ENCODE measurements at regions not wholly inside any gene's neighbourhood (a gene's known extent, or its start where the extent isn't known, plus 50 kb on each side); places are given as distances from the start of the nearest gene placed in this dataset.

- Mint-ChIP-seq H3K4me3 (no peak overlapping the region), H3K36me3 (ENCODE audit: low read depth) (no peaks in the 10 kb centered on the region), H3K27me3 (peaks cover 2% of the 10 kb centered on the region), H3K27ac (no peak overlapping the region), H3K9me3 (peaks cover 1% of the 10 kb centered on the region), H3K4me1 (no peaks in the 10 kb centered on the region)
- DNase-seq (no peak), ATAC-seq (no peak)
These were observed 137.5 kb downstream of the FOXA2 start for GRCh38 chr20:22446613-22447446.

- Mint-ChIP-seq H3K4me1 (no peaks in the 10 kb centered on the region), H3K27ac (no peak overlapping the region), H3K27me3 (peaks cover 2% of the 10 kb centered on the region), H3K36me3 (ENCODE audit: low read depth) (no peaks in the 10 kb centered on the region), H3K4me3 (no peak overlapping the region), H3K9me3 (peaks cover 7% of the 10 kb centered on the region)
- ATAC-seq (no peak), DNase-seq (no peak)
These were observed 142.1 kb downstream of the FOXA2 start for GRCh38 chr20:22442318-22442717.

GRCh38 chr20:22438926-22439325, 145.4 kb downstream of the FOXA2 start:
- H3K9me3 Mint-ChIP-seq, result peaks cover 7% of the 10 kb centered on the region
- H3K4me3 Mint-ChIP-seq, result no peak overlapping the region

GRCh38 chr20:22438346-22438745, 146.0 kb downstream of the FOXA2 start:
- DNase-seq (no peak), ATAC-seq (no peak)
- H3K4me1 Mint-ChIP-seq, result no peaks in the 10 kb centered on the region
- no peak overlapping the region for H3K4me3 Mint-ChIP-seq
- H3K27me3 Mint-ChIP-seq, result no peaks in the 10 kb centered on the region
- no peaks in the 10 kb centered on the region for H3K36me3 Mint-ChIP-seq (ENCODE audit: low read depth)
- no peak overlapping the region for H3K27ac Mint-ChIP-seq
- H3K9me3 Mint-ChIP-seq, result peaks cover 7% of the 10 kb centered on the region

More at GRCh38 chr20:22438926-22439325, 145.4 kb downstream of the FOXA2 start:
- no peaks in the 10 kb centered on the region for H3K27me3 Mint-ChIP-seq
- H3K36me3 Mint-ChIP-seq (ENCODE audit: low read depth), result no peaks in the 10 kb centered on the region
- ATAC-seq, result no peak
- no peak for DNase-seq
- H3K4me1 Mint-ChIP-seq, result no peaks in the 10 kb centered on the region
- no peak overlapping the region for H3K27ac Mint-ChIP-seq

- Mint-ChIP-seq H3K36me3 (ENCODE audit: low read depth) (no peaks in the 10 kb centered on the region), H3K4me3 (no peak overlapping the region), H3K27me3 (no peaks in the 10 kb centered on the region), H3K4me1 (no peaks in the 10 kb centered on the region), H3K27ac (no peak overlapping the region), H3K9me3 (peaks cover 7% of the 10 kb centered on the region)
- ATAC-seq (no peak), DNase-seq (no peak)
These were observed 147.0 kb downstream of the FOXA2 start for GRCh38 chr20:22437354-22437753.

- Mint-ChIP-seq H3K27me3 (peaks cover 2% of the 10 kb centered on the region), H3K4me1 (no peaks in the 10 kb centered on the region), H3K27ac (no peak overlapping the region), H3K4me3 (no peak overlapping the region), H3K36me3 (ENCODE audit: low read depth) (no peaks in the 10 kb centered on the region), H3K9me3 (peaks cover 3% of the 10 kb centered on the region)
- ATAC-seq (no peak), DNase-seq (no peak)
These were observed 153.0 kb downstream of the FOXA2 start for GRCh38 chr20:22431419-22431818.

- Mint-ChIP-seq H3K9me3 (peaks cover 3% of the 10 kb centered on the region), H3K4me1 (no peaks in the 10 kb centered on the region), H3K27me3 (peaks cover 2% of the 10 kb centered on the region), H3K4me3 (no peak overlapping the region), H3K27ac (no peak overlapping the region), H3K36me3 (ENCODE audit: low read depth) (no peaks in the 10 kb centered on the region)
- ATAC-seq, result no peak
- DNase-seq, result no peak
These were observed 153.6 kb downstream of the FOXA2 start for GRCh38 chr20:22430746-22431168.

- DNase-seq (no peak), ATAC-seq (no peak)
- Mint-ChIP-seq H3K4me3 (no peak overlapping the region), H3K27ac (no peak overlapping the region), H3K27me3 (peaks cover 2% of the 10 kb centered on the region), H3K9me3 (peaks cover 3% of the 10 kb centered on the region), H3K4me1 (no peaks in the 10 kb centered on the region), H3K36me3 (ENCODE audit: low read depth) (no peaks in the 10 kb centered on the region)
These were observed 154.1 kb downstream of the FOXA2 start for GRCh38 chr20:22430154-22430745.

GRCh38 chr20:22429175-22430153, 154.9 kb downstream of the FOXA2 start:
- H3K9me3 Mint-ChIP-seq, result peaks cover 3% of the 10 kb centered on the region
- DNase-seq, result no peak
- H3K36me3 Mint-ChIP-seq (ENCODE audit: low read depth), result no peaks in the 10 kb centered on the region
- H3K27ac Mint-ChIP-seq, result no peak overlapping the region
- H3K4me1 Mint-ChIP-seq, result no peaks in the 10 kb centered on the region
- H3K27me3 Mint-ChIP-seq, result peaks cover 2% of the 10 kb centered on the region
- no peak for ATAC-seq
- H3K4me3 Mint-ChIP-seq, result no peak overlapping the region

GRCh38 chr20:22428051-22428450, 156.3 kb downstream of the FOXA2 start:
- Mint-ChIP-seq H3K27ac (no peak overlapping the region), H3K4me1 (no peaks in the 10 kb centered on the region), H3K27me3 (peaks cover 4% of the 10 kb centered on the region), H3K4me3 (no peak overlapping the region), H3K9me3 (peaks cover 3% of the 10 kb centered on the region), H3K36me3 (ENCODE audit: low read depth) (no peaks in the 10 kb centered on the region)
- DNase-seq, result no peak
- no peak for ATAC-seq

GRCh38 chr20:22426772-22427171, 157.6 kb downstream of the FOXA2 start:
- no peaks in the 10 kb centered on the region for H3K36me3 Mint-ChIP-seq (ENCODE audit: low read depth)
- H3K4me3 Mint-ChIP-seq, result no peak overlapping the region
- no peak for ATAC-seq
- no peaks in the 10 kb centered on the region for H3K4me1 Mint-ChIP-seq
- peaks cover 3% of the 10 kb centered on the region for H3K9me3 Mint-ChIP-seq
- peaks cover 4% of the 10 kb centered on the region for H3K27me3 Mint-ChIP-seq
- no peak overlapping the region for H3K27ac Mint-ChIP-seq
- no peak for DNase-seq

GRCh38 chr20:22425344-22426295, 158.8 kb downstream of the FOXA2 start:
- H3K27me3 Mint-ChIP-seq, result peaks cover 4% of the 10 kb centered on the region
- peaks cover 3% of the 10 kb centered on the region for H3K9me3 Mint-ChIP-seq
- no peaks in the 10 kb centered on the region for H3K4me1 Mint-ChIP-seq
- DNase-seq, result no peak
- ATAC-seq, result no peak
- no peak overlapping the region for H3K27ac Mint-ChIP-seq
- H3K4me3 Mint-ChIP-seq, result no peak overlapping the region
- H3K36me3 Mint-ChIP-seq (ENCODE audit: low read depth), result no peaks in the 10 kb centered on the region

- Mint-ChIP-seq H3K4me3 (no peak overlapping the region), H3K9me3 (no peaks in the 10 kb centered on the region)
- ATAC-seq, result no peak
These were observed 161.1 kb downstream of the FOXA2 start for GRCh38 chr20:22423190-22423832.

More at GRCh38 chr20:22423190-22423832, 161.1 kb downstream of the FOXA2 start:
- Mint-ChIP-seq H3K4me1 (no peaks in the 10 kb centered on the region), H3K27me3 (peaks cover 2% of the 10 kb centered on the region), H3K27ac (no peak overlapping the region), H3K36me3 (ENCODE audit: low read depth) (no peaks in the 10 kb centered on the region)
- no peak for DNase-seq

Measured in activated naive CD8-positive, alpha-beta T cell treated with anti-CD3 and anti-CD28 coated beads, Interleukin-2, amount 50 U/mL, for 24 hours (primary cell).